ENCODE measurements at regions not wholly inside any gene's neighbourhood (a gene's known extent, or its start where the extent isn't known, plus 50 kb on each side); places are given as distances from the start of the nearest gene placed in this dataset.

DNA sequence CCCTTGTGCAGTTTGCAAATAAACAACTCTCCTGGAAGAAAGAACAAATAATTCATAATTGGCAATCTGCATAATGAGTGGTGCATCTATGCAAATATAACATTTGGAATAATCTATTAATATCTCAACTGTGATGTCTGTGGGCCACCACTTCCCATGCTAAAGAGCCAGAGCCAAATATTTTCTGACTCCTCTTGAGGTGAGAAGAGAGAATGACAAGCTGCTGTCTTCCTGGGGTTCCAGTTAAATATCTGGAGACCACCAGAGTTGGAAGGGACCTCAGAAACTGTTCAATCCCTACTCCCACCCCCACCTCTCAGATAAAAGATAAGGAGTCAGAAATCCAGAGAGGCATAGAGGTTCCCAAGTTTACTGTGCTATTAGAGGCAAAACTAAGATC is 241.0 kb upstream of the SLC14A2 start:
- peaks cover 3% of the 10 kb centered on the region for H3K27me3 Mint-ChIP-seq (ENCODE audit: low read depth)
- TF ChIP-seq, protein P1, sequence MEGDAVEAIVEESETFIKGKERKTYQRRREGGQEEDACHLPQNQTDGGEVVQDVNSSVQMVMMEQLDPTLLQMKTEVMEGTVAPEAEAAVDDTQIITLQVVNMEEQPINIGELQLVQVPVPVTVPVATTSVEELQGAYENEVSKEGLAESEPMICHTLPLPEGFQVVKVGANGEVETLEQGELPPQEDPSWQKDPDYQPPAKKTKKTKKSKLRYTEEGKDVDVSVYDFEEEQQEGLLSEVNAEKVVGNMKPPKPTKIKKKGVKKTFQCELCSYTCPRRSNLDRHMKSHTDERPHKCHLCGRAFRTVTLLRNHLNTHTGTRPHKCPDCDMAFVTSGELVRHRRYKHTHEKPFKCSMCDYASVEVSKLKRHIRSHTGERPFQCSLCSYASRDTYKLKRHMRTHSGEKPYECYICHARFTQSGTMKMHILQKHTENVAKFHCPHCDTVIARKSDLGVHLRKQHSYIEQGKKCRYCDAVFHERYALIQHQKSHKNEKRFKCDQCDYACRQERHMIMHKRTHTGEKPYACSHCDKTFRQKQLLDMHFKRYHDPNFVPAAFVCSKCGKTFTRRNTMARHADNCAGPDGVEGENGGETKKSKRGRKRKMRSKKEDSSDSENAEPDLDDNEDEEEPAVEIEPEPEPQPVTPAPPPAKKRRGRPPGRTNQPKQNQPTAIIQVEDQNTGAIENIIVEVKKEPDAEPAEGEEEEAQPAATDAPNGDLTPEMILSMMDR (IDR thresholded peaks at IDR 0.05; ENCODE audit: unreplicated experiment), result no peak
- DNase-seq (ENCODE audit: low spot score in 2 of 2, unreplicated experiment in 2 of 2), result no peak
- peaks cover 26% of the 10 kb centered on the region for H3K4me1 Mint-ChIP-seq
- no peak overlapping the region for H3K27ac Mint-ChIP-seq
- H3K9me3 Mint-ChIP-seq, result peaks cover 5% of the 10 kb centered on the region
- no peak overlapping the region for H3K4me3 Mint-ChIP-seq
- no peaks in the 10 kb centered on the region for H3K36me3 Mint-ChIP-seq

- no peak overlapping the region for H3K27ac Mint-ChIP-seq
- TF ChIP-seq, protein P1 (IDR thresholded peaks at IDR 0.05; ENCODE audit: unreplicated experiment), result no peak
- peaks cover 5% of the 10 kb centered on the region for H3K9me3 Mint-ChIP-seq
- H3K4me3 Mint-ChIP-seq, result no peak overlapping the region
- peaks cover 21% of the 10 kb centered on the region for H3K4me1 Mint-ChIP-seq
- no peaks in the 10 kb centered on the region for H3K36me3 Mint-ChIP-seq
- no peak for DNase-seq (ENCODE audit: low spot score in 2 of 2, unreplicated experiment in 2 of 2)
- H3K27me3 Mint-ChIP-seq (ENCODE audit: low read depth), result peaks cover 3% of the 10 kb centered on the region
Observed at GRCh38 chr18:45374878-45375630, 240.2 kb upstream of the SLC14A2 start.

- Mint-ChIP-seq H3K27ac (no peak overlapping the region), H3K9me3 (peaks cover 5% of the 10 kb centered on the region), H3K4me3 (no peak overlapping the region), H3K27me3 (ENCODE audit: low read depth) (peaks cover 3% of the 10 kb centered on the region), H3K4me1 (peaks cover 9% of the 10 kb centered on the region), H3K36me3 (no peaks in the 10 kb centered on the region)
- no peak for DNase-seq (ENCODE audit: low spot score in 2 of 2, unreplicated experiment in 2 of 2)
- TF ChIP-seq, protein P1 (IDR thresholded peaks at IDR 0.05; ENCODE audit: unreplicated experiment), result no peak
Observed at GRCh38 chr18:45376193-45376592, 239.1 kb upstream of the SLC14A2 start.

GRCh38 chr18:45378308-45378707 is 237.0 kb upstream of the SLC14A2 start:
- peaks cover 5% of the 10 kb centered on the region for H3K9me3 Mint-ChIP-seq
- peaks cover 3% of the 10 kb centered on the region for H3K27me3 Mint-ChIP-seq (ENCODE audit: low read depth)
- TF ChIP-seq, protein P1 (IDR thresholded peaks at IDR 0.05; ENCODE audit: unreplicated experiment), result no peak
- DNase-seq (ENCODE audit: low spot score in 2 of 2, unreplicated experiment in 2 of 2), result no peak
- no peak overlapping the region for H3K4me3 Mint-ChIP-seq
- H3K4me1 Mint-ChIP-seq, result peaks cover 5% of the 10 kb centered on the region
- no peak overlapping the region for H3K27ac Mint-ChIP-seq
- H3K36me3 Mint-ChIP-seq, result no peaks in the 10 kb centered on the region

GRCh38 chr18:45378933-45379332 is 236.3 kb upstream of the SLC14A2 start:
- peaks cover 5% of the 10 kb centered on the region for H3K9me3 Mint-ChIP-seq

More at GRCh38 chr18:45378933-45379332, 236.3 kb upstream of the SLC14A2 start:
- no peaks in the 10 kb centered on the region for H3K36me3 Mint-ChIP-seq
- TF ChIP-seq, protein P1 (IDR thresholded peaks at IDR 0.05; ENCODE audit: unreplicated experiment), result no peak
- H3K27me3 Mint-ChIP-seq (ENCODE audit: low read depth), result peaks cover 3% of the 10 kb centered on the region
- H3K27ac Mint-ChIP-seq, result no peak overlapping the region
- peaks cover 6% of the 10 kb centered on the region for H3K4me1 Mint-ChIP-seq
- DNase-seq (ENCODE audit: low spot score in 2 of 2, unreplicated experiment in 2 of 2), result no peak
- no peak overlapping the region for H3K4me3 Mint-ChIP-seq

All from mesothelial cell of epicardium (in vitro differentiated cells).